ENCODE measurements at regions not wholly inside any gene's neighbourhood (a gene's known extent, or its start where the extent isn't known, plus 50 kb on each side); places are given as distances from the start of the nearest gene placed in this dataset.

DNA sequence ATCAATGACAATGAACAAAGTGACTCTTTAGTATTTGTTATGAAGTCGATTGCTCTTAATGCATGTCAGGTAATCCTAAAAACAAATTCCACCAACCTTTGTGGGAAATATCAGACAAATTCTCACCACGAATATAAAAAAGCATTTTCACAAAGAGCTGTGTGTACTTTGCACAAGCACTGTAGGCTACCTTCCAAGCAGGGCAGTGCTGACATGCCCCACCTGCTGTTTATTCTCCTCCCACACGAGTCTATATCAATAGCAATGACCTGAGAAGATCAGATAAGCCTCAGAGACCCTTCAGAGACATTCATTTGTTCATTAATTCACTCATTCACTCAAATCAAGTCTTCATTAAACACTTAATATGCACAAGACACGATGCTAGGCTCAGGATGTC is 469.1 kb downstream of the ZSWIM6 start:
- TF ChIP-seq, protein P1, sequence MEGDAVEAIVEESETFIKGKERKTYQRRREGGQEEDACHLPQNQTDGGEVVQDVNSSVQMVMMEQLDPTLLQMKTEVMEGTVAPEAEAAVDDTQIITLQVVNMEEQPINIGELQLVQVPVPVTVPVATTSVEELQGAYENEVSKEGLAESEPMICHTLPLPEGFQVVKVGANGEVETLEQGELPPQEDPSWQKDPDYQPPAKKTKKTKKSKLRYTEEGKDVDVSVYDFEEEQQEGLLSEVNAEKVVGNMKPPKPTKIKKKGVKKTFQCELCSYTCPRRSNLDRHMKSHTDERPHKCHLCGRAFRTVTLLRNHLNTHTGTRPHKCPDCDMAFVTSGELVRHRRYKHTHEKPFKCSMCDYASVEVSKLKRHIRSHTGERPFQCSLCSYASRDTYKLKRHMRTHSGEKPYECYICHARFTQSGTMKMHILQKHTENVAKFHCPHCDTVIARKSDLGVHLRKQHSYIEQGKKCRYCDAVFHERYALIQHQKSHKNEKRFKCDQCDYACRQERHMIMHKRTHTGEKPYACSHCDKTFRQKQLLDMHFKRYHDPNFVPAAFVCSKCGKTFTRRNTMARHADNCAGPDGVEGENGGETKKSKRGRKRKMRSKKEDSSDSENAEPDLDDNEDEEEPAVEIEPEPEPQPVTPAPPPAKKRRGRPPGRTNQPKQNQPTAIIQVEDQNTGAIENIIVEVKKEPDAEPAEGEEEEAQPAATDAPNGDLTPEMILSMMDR (IDR thresholded peaks at IDR 0.05; ENCODE audit: extremely low read depth in 1 of 2, insufficient read depth in 1 of 2, low read depth in 1 of 2, low read length in 2 of 2) = no peak
- TF ChIP-seq, protein P2, sequence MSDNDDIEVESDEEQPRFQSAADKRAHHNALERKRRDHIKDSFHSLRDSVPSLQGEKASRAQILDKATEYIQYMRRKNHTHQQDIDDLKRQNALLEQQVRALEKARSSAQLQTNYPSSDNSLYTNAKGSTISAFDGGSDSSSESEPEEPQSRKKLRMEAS (IDR thresholded peaks at IDR 0.05; ENCODE audit: insufficient read depth, insufficient read length) = no peak
- no peak for TF ChIP-seq POLR2A (IDR thresholded peaks at IDR 0.05; ENCODE audit: low read depth, low read length)
- TF ChIP-seq JUN (IDR thresholded peaks at IDR 0.05; ENCODE audit: borderline replicate concordance, insufficient read depth, insufficient read length, low read depth) = no peak
- TF ChIP-seq POLR2AphosphoS5 (IDR thresholded peaks at IDR 0.05; ENCODE audit: insufficient read depth, low read depth, low read length) = no peak
- no peak for TF ChIP-seq GATA2 (IDR thresholded peaks at IDR 0.05; ENCODE audit: insufficient read depth, insufficient read length, low read depth, low read length)
- no peak for TF ChIP-seq MYC (IDR thresholded peaks at IDR 0.05; ENCODE audit: low read depth, low read length)
- TF ChIP-seq EZH2 (IDR thresholded peaks at IDR 0.05; ENCODE audit: borderline replicate concordance, low read depth, low read length, severe bottlenecking) = no peak
